SK-N-SH (cell line): ENCODE measurements at regions not wholly inside any gene's neighbourhood (a gene's known extent, or its start where the extent isn't known, plus 50 kb on each side); places are given as distances from the start of the nearest gene placed in this dataset.
"Not testable (repeated sequence)": the region's sequence is repeated elsewhere in the genome, so short reads cannot be mapped to it uniquely, and the experiment has no call there.

Experiments
- CTCF ChIA-PET: fragments of 300-600, 350-600 bp; formaldehyde crosslinking; extraction: SDS; loops from one replicate; lab custom pipeline; 2021; lab: Yijun Ruan, JAX
- POLR2A ChIA-PET: fragments of 350-600 bp; sonication (Branson Sonifier 250); formaldehyde crosslinking; extraction: SDS; loops from one replicate; lab custom pipeline; 2020; ENCODE audit warnings: antibody characterized with exemption, inconsistent platforms; lab: Yijun Ruan, JAX
- DNase-seq: peaks from one replicate; pipeline ENCODE4 v3.0.0; 2012
- H2AFZ ChIP-seq: fragments of 200-600 bp; sonication (generic); 2 replicates; pipeline ENCODE4 v1.8.1; 2016; ENCODE audit warnings: antibody characterized with exemption, mild to moderate bottlenecking, low read depth
- H3F3A ChIP-seq: fragments of 200-600 bp; sonication (generic); replicated peaks from 2 replicates; pipeline ENCODE3; 2016; ENCODE audit warnings: antibody characterized with exemption, mild to moderate bottlenecking; ENCODE audit not compliant: insufficient read depth
- H3K27ac ChIP-seq, 2 experiments: fragments of 200-500 bp in 1 of 2; fragments of 200-600 bp in 1 of 2; sonication (Bioruptor generic) in 1 of 2; sonication (generic), shearing (Covaris generic) in 1 of 2; 2 replicates each; pipeline versions ENCODE4 v1.5.1 to v1.6.1; 2014 to 2016; ENCODE audit warnings: low read depth in 2 of 2, inconsistent platforms in 1 of 2, low read length in 1 of 2, mild to moderate bottlenecking in 1 of 2, mixed read lengths in 1 of 2
- H3K27me3 ChIP-seq: fragments of 200-600 bp; sonication (generic), shearing (Covaris generic); 2 replicates; pipeline ENCODE4 v1.6.1; 2016; ENCODE audit warnings: mixed run types; ENCODE audit not compliant: insufficient read depth
- H3K36me3 ChIP-seq, 2 experiments: fragments of 200-500 bp in 1 of 2; fragments of 200-600 bp in 1 of 2; sonication (Bioruptor generic) in 1 of 2; sonication (generic) in 1 of 2; replicated peaks in 1 of 2; 2 replicates each; pipeline versions ENCODE3 to v1.5.1; 2014 to 2016; ENCODE audit warnings: low read length in 1 of 2, mild to moderate bottlenecking in 1 of 2; ENCODE audit not compliant: insufficient read depth in 2 of 2, control insufficient read depth in 1 of 2
- H3K4me1 ChIP-seq, 2 experiments: fragments of 200-500 bp in 1 of 2; fragments of 200-600 bp in 1 of 2; sonication (Bioruptor generic) in 1 of 2; sonication (generic), shearing (Covaris generic) in 1 of 2; 2 replicates each; pipeline versions ENCODE4 v1.5.1 to v1.6.1; 2014 to 2016; ENCODE audit warnings: low read depth in 1 of 2, low read length in 1 of 2, mixed run types in 1 of 2; ENCODE audit not compliant: insufficient read depth in 2 of 2, control insufficient read depth in 1 of 2
- H3K4me2 ChIP-seq: fragments of 200-600 bp; sonication (generic), shearing (Covaris generic); 2 replicates; pipeline ENCODE4 v1.6.1; 2017; ENCODE audit warnings: mixed run types
- H3K4me3 ChIP-seq, 2 experiments: fragments of 200-500 bp in 1 of 2; fragments of 200-600 bp in 1 of 2; sonication (Bioruptor generic) in 1 of 2; sonication (generic), shearing (Covaris generic) in 1 of 2; 2 replicates each; pipeline versions ENCODE4 v1.5.1 to v1.8.1; 2014 to 2016; ENCODE audit warnings: low read depth in 2 of 2, inconsistent platforms in 1 of 2, low read length in 1 of 2, mild to moderate bottlenecking in 1 of 2, mixed read lengths in 1 of 2, moderate library complexity in 1 of 2
- H3K79me2 ChIP-seq: fragments of 200-600 bp; sonication (generic); 2 replicates; pipeline ENCODE4 v1.8.1; 2017; ENCODE audit warnings: mild to moderate bottlenecking; ENCODE audit not compliant: insufficient read depth
- H3K9ac ChIP-seq: fragments of 200-600 bp; sonication (generic); 2 replicates; pipeline ENCODE4 v1.6.1; 2017; ENCODE audit warnings: mixed run types
- H3K9me2 ChIP-seq: fragments of 200-600 bp; sonication (generic); 2 replicates; pipeline ENCODE4 v1.6.1; 2017; ENCODE audit warnings: mixed run types
- H3K9me3 ChIP-seq: fragments of 200-600 bp; sonication (generic); 2 replicates; pipeline ENCODE4 v1.6.1; 2017; ENCODE audit warnings: mixed run types, mild to moderate bottlenecking, moderate library complexity
- H4K20me1 ChIP-seq: fragments of 200-600 bp; sonication (generic); 2 replicates; pipeline ENCODE4 v1.6.1; 2017; ENCODE audit warnings: mild to moderate bottlenecking, mixed run types; ENCODE audit not compliant: insufficient read depth
- CHD2 ChIP-seq: fragments of 150-350 bp; IDR thresholded peaks from 2 replicates; pipeline ENCODE4 v1.6.1; 2018; ENCODE audit warnings: low read length; ENCODE audit not compliant: partially characterized antibody
- ELF1 ChIP-seq: IDR thresholded peaks from 2 replicates; pipeline ENCODE4 v1.4.0; 2012
- FOSL2 ChIP-seq: IDR thresholded peaks from 2 replicates; pipeline ENCODE4 v1.4.0; 2012; ENCODE audit warnings: low read depth, mild to moderate bottlenecking, moderate library complexity, borderline replicate concordance
- FOXJ3 ChIP-seq: sonication (generic); formaldehyde crosslinking; IDR thresholded peaks from 2 replicates; pipeline ENCODE4 v1.5.1; 2020; ENCODE audit warnings: mild to moderate bottlenecking, missing genetic modification reagents
- NFIC ChIP-seq: IDR thresholded peaks from 2 replicates; pipeline ENCODE4 v1.4.0; 2012; ENCODE audit warnings: borderline replicate concordance
- NRF1 ChIP-seq: IDR thresholded peaks from 2 replicates; pipeline ENCODE4 v1.6.1; 2012; ENCODE audit warnings: low read depth, mild to moderate bottlenecking, low read length
- PBX3 ChIP-seq: IDR thresholded peaks from 2 replicates; pipeline ENCODE4; 2012
- POLR2AphosphoS5 ChIP-seq: IDR thresholded peaks from 2 replicates; pipeline ENCODE4 v1.6.1; 2012; ENCODE audit warnings: low read depth, low read length
- RCOR1 ChIP-seq: fragments of 150-350 bp; IDR thresholded peaks from 2 replicates; pipeline ENCODE4 v1.6.1; 2017; ENCODE audit warnings: antibody characterized with exemption, low read length
- RFX5 ChIP-seq: IDR thresholded peaks from 2 replicates; pipeline ENCODE4 v1.6.1; 2012; ENCODE audit warnings: mild to moderate bottlenecking, improper control_type of control experiment, low read length
- SIN3A ChIP-seq: IDR thresholded peaks from 2 replicates; pipeline ENCODE4 v1.6.1; 2012; ENCODE audit warnings: low read depth, mild to moderate bottlenecking, low read length, moderate library complexity, borderline replicate concordance
- TEAD4 ChIP-seq: IDR thresholded peaks from 2 replicates; pipeline ENCODE4 v1.4.0; 2012; ENCODE audit warnings: mild to moderate bottlenecking, borderline replicate concordance; ENCODE audit not compliant: insufficient read depth
- USF2 ChIP-seq: fragments of 150-350 bp; IDR thresholded peaks from 2 replicates; pipeline ENCODE4 v1.6.1; 2017; ENCODE audit warnings: antibody characterized with exemption, low read length, low read depth, borderline replicate concordance
- YY1 ChIP-seq: IDR thresholded peaks from 2 replicates; pipeline ENCODE4 v1.4.0; 2012; ENCODE audit warnings: low read depth, mild to moderate bottlenecking
- WGBS: methylation state at CpG from one replicate; pipeline ENCODE4 v1.1.6; 2017; ENCODE audit warnings: low lambda C conversion rate; 5-methylcytosine and 5-hydroxymethylcytosine counted together
- TF ChIP-seq, protein P1 (sequence below): fragments of 200-600 bp; sonication (generic); IDR thresholded peaks from 2 replicates; pipeline ENCODE4 v1.6.1; 2017; ENCODE audit warnings: antibody characterized with exemption, mild to moderate bottlenecking, moderate library complexity

GRCh38 chr1:166638137-166638536 is 201.1 kb upstream of the POGK start:
- Histone ChIP-seq H3K36me3 (no peaks in the 10 kb centered on the region), H3K9ac (no peak overlapping the region), H4K20me1 (no peaks in the 10 kb centered on the region)
- POLR2A ChIA-PET = no interaction called here
- TF ChIP-seq RCOR1 = no peak
- no peak for TF ChIP-seq FOXJ3 (CRISPR knock-in tag)
- TF ChIP-seq NRF1 = no peak
- TF ChIP-seq CHD2 = no peak
- no peak for TF ChIP-seq YY1
- TF ChIP-seq NFIC = no peak
- no peak for TF ChIP-seq RFX5
- TF ChIP-seq SIN3A = no peak
- TF ChIP-seq USF2 = no peak
- no peak for TF ChIP-seq POLR2AphosphoS5
- no peak for TF ChIP-seq FOSL2
- TF ChIP-seq, protein P1, sequence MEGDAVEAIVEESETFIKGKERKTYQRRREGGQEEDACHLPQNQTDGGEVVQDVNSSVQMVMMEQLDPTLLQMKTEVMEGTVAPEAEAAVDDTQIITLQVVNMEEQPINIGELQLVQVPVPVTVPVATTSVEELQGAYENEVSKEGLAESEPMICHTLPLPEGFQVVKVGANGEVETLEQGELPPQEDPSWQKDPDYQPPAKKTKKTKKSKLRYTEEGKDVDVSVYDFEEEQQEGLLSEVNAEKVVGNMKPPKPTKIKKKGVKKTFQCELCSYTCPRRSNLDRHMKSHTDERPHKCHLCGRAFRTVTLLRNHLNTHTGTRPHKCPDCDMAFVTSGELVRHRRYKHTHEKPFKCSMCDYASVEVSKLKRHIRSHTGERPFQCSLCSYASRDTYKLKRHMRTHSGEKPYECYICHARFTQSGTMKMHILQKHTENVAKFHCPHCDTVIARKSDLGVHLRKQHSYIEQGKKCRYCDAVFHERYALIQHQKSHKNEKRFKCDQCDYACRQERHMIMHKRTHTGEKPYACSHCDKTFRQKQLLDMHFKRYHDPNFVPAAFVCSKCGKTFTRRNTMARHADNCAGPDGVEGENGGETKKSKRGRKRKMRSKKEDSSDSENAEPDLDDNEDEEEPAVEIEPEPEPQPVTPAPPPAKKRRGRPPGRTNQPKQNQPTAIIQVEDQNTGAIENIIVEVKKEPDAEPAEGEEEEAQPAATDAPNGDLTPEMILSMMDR = no peak
- TF ChIP-seq TEAD4 = no peak
- TF ChIP-seq PBX3 = no peak
- TF ChIP-seq ELF1 = no peak
- TF ChIP-seq, all 33 proteins: peak for 0
- Histone ChIP-seq H3K9me2 (no peaks in the 10 kb centered on the region), H2AFZ (no peak overlapping the region), H3K79me2 (no peaks in the 10 kb centered on the region), H3K4me2 (no peak overlapping the region), H3K4me3 (no peak overlapping the region), H3K4me1 (no peaks in the 10 kb centered on the region), H3K27ac (no peak overlapping the region), H3K27me3 (no peaks in the 10 kb centered on the region), H3F3A (no peaks in the 10 kb centered on the region), H3K9me3 (no peaks in the 10 kb centered on the region)
- no peak for DNase-seq
- WGBS = 0% methylated on average over 1 of the region's 5 CpGs
- CTCF ChIA-PET = no interaction called here

- POLR2A ChIA-PET, H3K4me1 ChIP-seq, H3F3A ChIP-seq, H3K79me2 ChIP-seq, H3K4me3 ChIP-seq, H3K27me3 ChIP-seq, H3K9ac ChIP-seq, H3K27ac ChIP-seq, H3K4me2 ChIP-seq, CTCF ChIA-PET, H4K20me1 ChIP-seq, H2AFZ ChIP-seq, H3K36me3 ChIP-seq, H3K9me2 ChIP-seq, DNase-seq, H3K9me3 ChIP-seq: not testable (repeated sequence)
- WGBS = 1% methylated on average over 2 of the region's 2 CpGs
Observed at GRCh38 chr1:166657228-166657627, 182.0 kb upstream of the POGK start.

DNA sequence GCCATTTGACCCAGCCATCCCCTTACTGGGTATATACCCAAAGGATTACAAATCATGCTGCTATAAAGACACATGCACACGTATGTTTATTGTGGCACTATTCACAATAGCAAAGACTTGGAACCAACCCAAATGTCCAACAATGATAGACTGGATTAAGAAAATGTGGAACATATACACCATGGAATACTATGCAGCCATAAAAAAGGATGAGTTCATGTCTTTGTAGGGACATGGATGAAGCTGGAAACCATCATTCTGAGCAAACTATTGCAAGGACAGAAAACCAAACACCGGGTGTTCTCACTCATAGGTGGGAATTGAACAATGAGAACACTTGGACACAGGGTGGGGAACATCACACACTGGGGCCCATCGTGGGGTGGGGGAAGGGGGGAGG is 172.5 kb upstream of the POGK start:
- H3K4me2 ChIP-seq, H3K36me3 ChIP-seq, H3K9ac ChIP-seq, H3K9me3 ChIP-seq, H3K27me3 ChIP-seq, DNase-seq, H3K9me2 ChIP-seq, POLR2A ChIA-PET, H4K20me1 ChIP-seq, H3K79me2 ChIP-seq, H3K4me3 ChIP-seq, H3K4me1 ChIP-seq, H2AFZ ChIP-seq, H3F3A ChIP-seq, CTCF ChIA-PET, H3K27ac ChIP-seq: not testable (repeated sequence)
- WGBS = 13% methylated on average over 3 of the region's 3 CpGs

DNA sequence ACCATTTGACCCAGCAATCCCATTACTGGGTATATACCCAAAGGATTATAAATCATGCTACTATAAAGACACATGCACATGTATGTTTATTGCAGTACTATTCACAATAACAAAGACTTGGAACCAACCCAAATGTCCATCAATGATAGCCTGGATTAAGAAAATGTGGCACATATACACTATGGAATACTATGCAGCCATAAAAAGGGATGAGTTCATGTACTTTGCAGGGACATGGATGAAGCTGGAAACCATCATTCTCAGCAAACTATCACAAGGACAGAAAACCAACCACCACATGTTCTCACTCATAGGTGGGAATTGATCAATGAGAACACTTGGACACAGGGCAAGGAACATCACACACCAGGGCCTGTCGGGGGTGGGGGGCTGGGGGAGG is 171.7 kb upstream of the POGK start:
- H3F3A ChIP-seq, H3K9me2 ChIP-seq: not testable (repeated sequence)

More for the DNA sequence above, 171.7 kb upstream of the POGK start:
- H3K79me2 ChIP-seq, H3K9me3 ChIP-seq, H3K9ac ChIP-seq, DNase-seq, H3K4me3 ChIP-seq, CTCF ChIA-PET, H3K4me1 ChIP-seq, H3K27ac ChIP-seq, H3K4me2 ChIP-seq, H3K36me3 ChIP-seq, POLR2A ChIA-PET, H4K20me1 ChIP-seq, H3K27me3 ChIP-seq, H2AFZ ChIP-seq: not testable (repeated sequence)
- 0% methylated on average over 1 of the region's 1 CpG for WGBS
